ENCODE measurements at regions not wholly inside any gene's neighbourhood (a gene's known extent, or its start where the extent isn't known, plus 50 kb on each side); places are given as distances from the start of the nearest gene placed in this dataset.

GRCh38 chr7:25495342-25496250 lies 267.3 kb upstream of the NPVF start:
- Histone ChIP-seq H3K4me1 (ENCODE audit: low read length) (peaks cover 11% of the 10 kb centered on the region), H3K27ac (ENCODE audit: low read length) (no peak overlapping the region), H3K27me3 (ENCODE audit: low read depth, low read length) (peaks cover 34% of the 10 kb centered on the region), H3K36me3 (replicated peaks; ENCODE audit: low read depth, low read length) (no peaks in the 10 kb centered on the region), H3K9ac (ENCODE audit: low read length) (no peak overlapping the region), H3K9me3 (ENCODE audit: insufficient read depth, low read length) (no peaks in the 10 kb centered on the region), H3K4me2 (ENCODE audit: low read length) (peak overlapping the region; percentile 82), H3K4me3 (ENCODE audit: low read length) (no peak overlapping the region), H4K20me1 (ENCODE audit: insufficient read depth, low read length) (no peaks in the 10 kb centered on the region), H2AFZ (ENCODE audit: low read depth, low read length) (no peak overlapping the region), H3K79me2 (ENCODE audit: low read length) (no peaks in the 10 kb centered on the region)
- TF ChIP-seq EZH2phosphoT487 (IDR thresholded peaks at IDR 0.05; ENCODE audit: low read depth) (no peak), CTCF (IDR thresholded peaks at IDR 0.05; ENCODE audit: low read depth, low read length) (no peak)

GRCh38 chr7:25496476-25497368 lies 268.4 kb upstream of the NPVF start:
- Histone ChIP-seq H3K27me3 (ENCODE audit: low read depth, low read length) (peaks cover 45% of the 10 kb centered on the region), H3K27ac (ENCODE audit: low read length) (no peak overlapping the region), H3K79me2 (ENCODE audit: low read length) (no peaks in the 10 kb centered on the region), H3K4me3 (ENCODE audit: low read length) (peak overlapping the region; percentile 61), H3K9ac (ENCODE audit: low read length) (no peak overlapping the region), H3K36me3 (replicated peaks; ENCODE audit: low read depth, low read length) (no peaks in the 10 kb centered on the region), H3K4me2 (ENCODE audit: low read length) (peak overlapping the region; percentile 82), H4K20me1 (ENCODE audit: insufficient read depth, low read length) (no peaks in the 10 kb centered on the region), H3K9me3 (ENCODE audit: insufficient read depth, low read length) (no peaks in the 10 kb centered on the region), H2AFZ (ENCODE audit: low read depth, low read length) (no peak overlapping the region), H3K4me1 (ENCODE audit: low read length) (peaks cover 11% of the 10 kb centered on the region)
- TF ChIP-seq CTCF (IDR thresholded peaks at IDR 0.05; ENCODE audit: low read depth, low read length) (no peak), EZH2phosphoT487 (IDR thresholded peaks at IDR 0.05; ENCODE audit: low read depth) (no peak)

GRCh38 chr7:25500393-25500921 lies 272.2 kb upstream of the NPVF start:
- Histone ChIP-seq H2AFZ (ENCODE audit: low read depth, low read length) (no peak overlapping the region), H4K20me1 (ENCODE audit: insufficient read depth, low read length) (no peaks in the 10 kb centered on the region), H3K9ac (ENCODE audit: low read length) (no peak overlapping the region), H3K27me3 (ENCODE audit: low read depth, low read length) (peaks cover 36% of the 10 kb centered on the region), H3K36me3 (replicated peaks; ENCODE audit: low read depth, low read length) (no peaks in the 10 kb centered on the region), H3K4me2 (ENCODE audit: low read length) (no peak overlapping the region), H3K27ac (ENCODE audit: low read length) (no peak overlapping the region), H3K4me1 (ENCODE audit: low read length) (peaks cover 11% of the 10 kb centered on the region), H3K79me2 (ENCODE audit: low read length) (no peaks in the 10 kb centered on the region), H3K9me3 (ENCODE audit: insufficient read depth, low read length) (no peaks in the 10 kb centered on the region), H3K4me3 (ENCODE audit: low read length) (no peak overlapping the region)
- TF ChIP-seq EZH2phosphoT487 (IDR thresholded peaks at IDR 0.05; ENCODE audit: low read depth): no peak
- TF ChIP-seq CTCF (IDR thresholded peaks at IDR 0.05; ENCODE audit: low read depth, low read length): no peak

GRCh38 chr7:25503306-25503705 lies 275.0 kb upstream of the NPVF start:
- H3K36me3 ChIP-seq (replicated peaks; ENCODE audit: low read depth, low read length): no peaks in the 10 kb centered on the region
- TF ChIP-seq CTCF (IDR thresholded peaks at IDR 0.05; ENCODE audit: low read depth, low read length): no peak
- no peak for TF ChIP-seq EZH2phosphoT487 (IDR thresholded peaks at IDR 0.05; ENCODE audit: low read depth)
- H3K9ac ChIP-seq (ENCODE audit: low read length): no peak overlapping the region
- no peak overlapping the region for H3K27ac ChIP-seq (ENCODE audit: low read length)
- H3K4me1 ChIP-seq (ENCODE audit: low read length): no peaks in the 10 kb centered on the region
- no peak overlapping the region for H2AFZ ChIP-seq (ENCODE audit: low read depth, low read length)
- H4K20me1 ChIP-seq (ENCODE audit: insufficient read depth, low read length): no peaks in the 10 kb centered on the region
- no peak overlapping the region for H3K4me2 ChIP-seq (ENCODE audit: low read length)
- H3K4me3 ChIP-seq (ENCODE audit: low read length): no peak overlapping the region
- no peaks in the 10 kb centered on the region for H3K9me3 ChIP-seq (ENCODE audit: insufficient read depth, low read length)
- peaks cover 36% of the 10 kb centered on the region for H3K27me3 ChIP-seq (ENCODE audit: low read depth, low read length)
- H3K79me2 ChIP-seq (ENCODE audit: low read length): no peaks in the 10 kb centered on the region

All from OCI-LY3 (cell line).